Fibroblast of mammary gland (primary cell): ENCODE measurements at regions not wholly inside any gene's neighbourhood (a gene's known extent, or its start where the extent isn't known, plus 50 kb on each side); places are given as distances from the start of the nearest gene placed in this dataset.
A peak's percentile ranks its signal among the peaks of the same experiment; 100 is the strongest.

ENCODE experiments used
- DNase-seq: peaks from one replicate; pipeline ENCODE4 v3.0.0-alpha.2; 2010; ENCODE audit warnings: low read depth
- H3K4me3 ChIP-seq: 2 replicates; pipeline ENCODE4 v1.5.1; 2011; ENCODE audit warnings: low read depth, mild to moderate bottlenecking, low read length, moderate library complexity; ENCODE audit not compliant: control insufficient read depth
- TF ChIP-seq, protein P1 (sequence below): conservative IDR thresholded peaks from 2 replicates; pipeline ENCODE4 v1.5.1; 2011; ENCODE audit warnings: low read depth, low read length, inconsistent platforms; ENCODE audit not compliant: control insufficient read depth, insufficient read depth

DNA sequence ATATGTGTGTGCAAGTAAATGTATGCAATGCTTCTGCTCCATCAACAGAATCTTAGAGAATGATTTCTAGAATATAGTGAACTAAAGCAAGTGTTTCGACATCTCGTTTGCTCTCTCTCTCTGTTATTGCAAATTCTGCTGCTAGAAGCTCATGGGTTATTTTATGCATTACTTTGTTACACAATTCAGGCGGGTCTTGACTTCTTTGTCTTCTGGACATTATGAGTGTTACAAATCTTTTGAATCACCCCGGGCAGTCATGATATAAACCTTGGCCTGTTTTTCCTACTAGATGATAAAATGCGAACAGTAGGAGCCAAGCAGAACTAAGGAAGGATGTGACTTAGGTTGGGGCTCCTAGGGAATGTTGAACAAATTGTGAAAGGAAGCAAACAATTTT is 166.4 kb upstream of the SFRP2 start:
- DNase-seq: peak; percentile 24
- TF ChIP-seq, protein P1, sequence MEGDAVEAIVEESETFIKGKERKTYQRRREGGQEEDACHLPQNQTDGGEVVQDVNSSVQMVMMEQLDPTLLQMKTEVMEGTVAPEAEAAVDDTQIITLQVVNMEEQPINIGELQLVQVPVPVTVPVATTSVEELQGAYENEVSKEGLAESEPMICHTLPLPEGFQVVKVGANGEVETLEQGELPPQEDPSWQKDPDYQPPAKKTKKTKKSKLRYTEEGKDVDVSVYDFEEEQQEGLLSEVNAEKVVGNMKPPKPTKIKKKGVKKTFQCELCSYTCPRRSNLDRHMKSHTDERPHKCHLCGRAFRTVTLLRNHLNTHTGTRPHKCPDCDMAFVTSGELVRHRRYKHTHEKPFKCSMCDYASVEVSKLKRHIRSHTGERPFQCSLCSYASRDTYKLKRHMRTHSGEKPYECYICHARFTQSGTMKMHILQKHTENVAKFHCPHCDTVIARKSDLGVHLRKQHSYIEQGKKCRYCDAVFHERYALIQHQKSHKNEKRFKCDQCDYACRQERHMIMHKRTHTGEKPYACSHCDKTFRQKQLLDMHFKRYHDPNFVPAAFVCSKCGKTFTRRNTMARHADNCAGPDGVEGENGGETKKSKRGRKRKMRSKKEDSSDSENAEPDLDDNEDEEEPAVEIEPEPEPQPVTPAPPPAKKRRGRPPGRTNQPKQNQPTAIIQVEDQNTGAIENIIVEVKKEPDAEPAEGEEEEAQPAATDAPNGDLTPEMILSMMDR: no peak
- H3K4me3 ChIP-seq: no peak overlapping the region

GRCh38 chr4:153954654-153955053 is 165.8 kb upstream of the SFRP2 start:
- TF ChIP-seq, protein P1: no peak
- no peak overlapping the region for H3K4me3 ChIP-seq
- no peak for DNase-seq

- TF ChIP-seq, protein P1: no peak
- DNase-seq: no peak
- no peak overlapping the region for H3K4me3 ChIP-seq
Measured at GRCh38 chr4:153950100-153950979, 161.5 kb upstream of the SFRP2 start.

GRCh38 chr4:153948041-153948440 is 159.2 kb upstream of the SFRP2 start:
- H3K4me3 ChIP-seq: no peak overlapping the region
- no peak for DNase-seq
- TF ChIP-seq, protein P1: no peak

DNA sequence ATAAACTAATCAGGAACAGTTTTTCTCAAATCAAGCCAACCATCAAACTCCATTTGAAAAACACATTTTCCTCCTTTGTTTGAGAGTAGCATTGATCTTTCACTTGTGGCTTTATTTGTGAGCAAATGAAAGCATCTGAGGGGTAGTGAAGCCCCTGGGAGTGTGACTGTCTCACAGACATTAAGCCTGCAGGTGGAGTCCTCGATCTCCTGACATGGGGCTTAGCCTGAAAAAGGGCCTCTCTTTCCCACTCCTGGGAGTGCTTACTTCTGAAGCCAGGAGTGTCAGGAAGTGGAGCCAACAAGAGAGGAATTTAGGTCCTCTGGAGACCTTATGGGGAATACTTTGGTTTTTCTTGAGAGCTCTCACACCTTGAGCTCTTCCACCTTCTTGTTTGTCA is 158.2 kb upstream of the SFRP2 start:
- TF ChIP-seq, protein P1: no peak
- no peak overlapping the region for H3K4me3 ChIP-seq
- no peak for DNase-seq

DNA sequence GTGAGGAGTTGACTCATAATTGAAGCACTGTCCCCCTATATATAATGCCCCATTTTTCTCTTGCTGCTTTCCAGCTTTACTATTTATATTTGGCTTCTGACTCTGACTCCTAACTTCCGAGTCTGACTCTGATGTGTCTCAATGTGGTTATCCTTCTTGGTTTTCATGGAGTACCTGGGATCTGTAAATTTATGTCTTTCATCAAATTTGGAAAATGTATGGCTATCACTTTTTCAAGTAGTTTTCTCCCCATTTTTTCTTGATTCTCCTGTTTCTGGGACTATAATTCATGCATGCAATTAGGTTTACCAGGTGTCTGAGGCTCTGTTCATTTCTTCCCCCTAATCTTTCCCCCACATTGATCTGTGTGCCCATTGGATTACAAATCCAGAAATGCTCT is 156.8 kb upstream of the SFRP2 start:
- no peak for DNase-seq
- no peak overlapping the region for H3K4me3 ChIP-seq
- TF ChIP-seq, protein P1: no peak

DNA sequence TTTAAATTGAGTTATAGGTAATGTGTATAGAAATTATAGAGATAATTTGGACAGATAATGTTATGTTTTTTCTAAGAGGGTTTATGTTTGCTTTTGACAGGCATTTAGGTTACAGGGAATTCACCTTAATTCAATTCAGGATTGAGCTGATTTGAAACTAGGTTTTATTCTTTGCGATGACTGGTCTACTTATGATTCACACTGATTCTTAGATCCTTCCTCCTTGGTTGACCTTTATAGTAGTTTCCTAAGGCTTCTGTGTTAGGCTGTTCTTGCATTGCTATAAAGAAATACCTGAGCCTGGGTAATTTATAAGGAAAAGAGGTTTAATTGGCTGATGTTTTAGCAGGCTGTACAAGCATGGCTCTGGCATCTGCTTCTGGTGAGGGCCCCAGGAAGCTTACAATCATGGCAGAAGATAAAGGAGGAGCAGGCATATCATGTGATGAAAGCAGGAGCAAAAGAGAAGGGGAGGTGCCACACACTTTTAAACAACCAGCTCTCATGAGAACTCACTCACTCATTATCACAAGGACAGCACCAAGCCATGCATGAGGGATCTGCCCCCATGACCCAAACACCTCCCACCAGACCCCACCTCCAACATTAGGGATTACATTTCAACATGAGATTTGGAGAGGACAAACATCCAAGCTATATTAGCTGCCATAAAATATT is 155.0 kb upstream of the SFRP2 start:
- TF ChIP-seq, protein P1: no peak
- no peak for DNase-seq

More for the DNA sequence above, 155.0 kb upstream of the SFRP2 start:
- H3K4me3 ChIP-seq: no peak overlapping the region
